ENCODE measurements at regions not wholly inside any gene's neighbourhood (a gene's known extent, or its start where the extent isn't known, plus 50 kb on each side); places are given as distances from the start of the nearest gene placed in this dataset.

DNA sequence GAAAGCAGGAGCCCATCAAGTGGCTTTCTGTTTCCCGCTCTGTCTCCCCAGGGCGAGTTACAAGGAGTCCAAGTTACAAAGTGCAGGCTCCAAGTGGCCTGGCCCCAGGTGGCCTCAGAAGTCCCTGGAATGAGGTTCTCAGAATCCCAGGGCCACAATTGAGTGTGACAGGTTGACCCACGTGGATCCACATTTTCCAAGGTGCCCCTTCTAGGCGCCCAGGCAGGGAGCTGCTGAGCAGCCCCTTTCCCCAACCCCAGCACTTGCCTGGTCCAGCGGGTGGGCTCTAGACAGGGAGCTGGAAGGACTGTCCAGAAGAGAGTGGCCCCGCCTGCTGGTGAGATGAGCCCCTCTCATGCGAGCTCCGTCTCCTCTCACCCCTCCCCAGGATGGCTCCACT is 253.4 kb downstream of the CYP26B1 start:
- no peak for TF ChIP-seq TCF12 (IDR thresholded peaks at IDR 0.05; ENCODE audit: low read depth, low read length)
- TF ChIP-seq YY1 (IDR thresholded peaks at IDR 0.05; ENCODE audit: low read depth, low read length) = no peak
- TF ChIP-seq RFX5 (IDR thresholded peaks at IDR 0.05; ENCODE audit: borderline replicate concordance, low read depth, low read length) = no peak
- no peak for TF ChIP-seq CEBPB (IDR thresholded peaks at IDR 0.05; ENCODE audit: low read depth, low read length)
- TF ChIP-seq BRCA1 (IDR thresholded peaks at IDR 0.05; ENCODE audit: low read depth, low read length) = no peak
- peak; percentile 28 to 37 (median 37); a peak in 3 of 4 replicates for TF ChIP-seq CTCF (IDR thresholded peaks at IDR 0.05; ENCODE audit: control extremely low read depth in 1 of 3, insufficient read depth in 1 of 3, low read depth in 1 of 3, low read length in 3 of 3)
- TF ChIP-seq EZH2 (IDR thresholded peaks at IDR 0.05; ENCODE audit: low read depth, low read length, severe bottlenecking) = no peak
- no peak for TF ChIP-seq CBX5 (IDR thresholded peaks at IDR 0.05; ENCODE audit: low read depth, low read length)
- TF ChIP-seq EP300 (IDR thresholded peaks at IDR 0.05; ENCODE audit: borderline replicate concordance in 1 of 2, low read depth in 2 of 2, low read length in 2 of 2) = no peak
- no peak for TF ChIP-seq POLR2A (IDR thresholded peaks at IDR 0.05; ENCODE audit: control extremely low read depth in 1 of 2, low read depth in 2 of 2, low read length in 2 of 2)
